DOHH2 (cell line): ENCODE measurements at regions not wholly inside any gene's neighbourhood (a gene's known extent, or its start where the extent isn't known, plus 50 kb on each side); places are given as distances from the start of the nearest gene placed in this dataset.

Experiments used
- H3F3A ChIP-seq: fragments of 200-600 bp; sonication (generic), shearing (Covaris generic); 2 replicates; pipeline ENCODE4 v1.6.0; 2016; ENCODE audit warnings: antibody characterized with exemption, mild to moderate bottlenecking; ENCODE audit not compliant: control insufficient read depth, insufficient read depth
- H3K27ac ChIP-seq: fragments of 200-600 bp; sonication (generic); 2 replicates; pipeline ENCODE4 v1.5.1; 2014; ENCODE audit warnings: low read depth, mild to moderate bottlenecking, low read length, moderate library complexity
- H3K27me3 ChIP-seq: fragments of 200-600 bp; sonication (generic); 2 replicates; pipeline ENCODE4 v1.6.1; 2014; ENCODE audit warnings: mild to moderate bottlenecking, low read length, mixed read lengths; ENCODE audit not compliant: control insufficient read depth
- H3K36me3 ChIP-seq: fragments of 200-600 bp; sonication (generic); 2 replicates; pipeline ENCODE4 v1.6.1; 2014; ENCODE audit warnings: mild to moderate bottlenecking, low read length, moderate library complexity, mixed read lengths; ENCODE audit not compliant: control insufficient read depth
- H3K4me1 ChIP-seq: fragments of 200-600 bp; sonication (generic); 2 replicates; pipeline ENCODE4 v1.6.1; 2014; ENCODE audit warnings: mild to moderate bottlenecking, low read length, mixed read lengths; ENCODE audit not compliant: control insufficient read depth
- H3K4me2 ChIP-seq: fragments of 200-600 bp; sonication (generic); 2 replicates; pipeline ENCODE4 v1.6.0; 2014; ENCODE audit warnings: mild to moderate bottlenecking, low read length, moderate library complexity
- H3K4me3 ChIP-seq: fragments of 200-600 bp; sonication (generic); 2 replicates; pipeline ENCODE4 v1.5.1; 2014; ENCODE audit warnings: mild to moderate bottlenecking, low read length, mixed read lengths
- H3K79me2 ChIP-seq: fragments of 200-600 bp; sonication (generic); 2 replicates; pipeline ENCODE4 v1.6.1; 2014; ENCODE audit warnings: mild to moderate bottlenecking, low read length, mixed read lengths; ENCODE audit not compliant: control insufficient read depth
- H3K9me2 ChIP-seq: fragments of 200-600 bp; sonication (generic); replicated peaks from 2 replicates; pipeline ENCODE4 v1.6.1; 2014; ENCODE audit warnings: mild to moderate bottlenecking, low read length, mixed read lengths; ENCODE audit not compliant: control insufficient read depth
- H3K9me3 ChIP-seq: fragments of 200-600 bp; sonication (generic); 2 replicates; pipeline ENCODE4 v1.6.1; 2014; ENCODE audit warnings: antibody characterized with exemption, low read length, mixed read lengths; ENCODE audit not compliant: control insufficient read depth, insufficient read depth
- H4K20me1 ChIP-seq: fragments of 200-600 bp; sonication (generic); 2 replicates; pipeline ENCODE4 v1.6.0; 2014; ENCODE audit warnings: low read depth, mild to moderate bottlenecking, antibody characterized with exemption, low read length, moderate library complexity; ENCODE audit not compliant: control insufficient read depth, insufficient read depth
- EZH2phosphoT487 ChIP-seq: fragments of 200-600 bp; sonication (generic); IDR thresholded peaks from 2 replicates; pipeline ENCODE4 v1.6.1; 2017; ENCODE audit warnings: borderline replicate concordance, mild to moderate bottlenecking, antibody characterized with exemption, low read length, moderate library complexity, mixed read lengths
- TF ChIP-seq, protein P1 (sequence below): fragments of 200-600 bp; sonication (generic); IDR thresholded peaks from one replicate; pipeline ENCODE4 v1.5.1; 2014; ENCODE audit warnings: antibody characterized with exemption, mild to moderate bottlenecking, low read depth, low read length; ENCODE audit not compliant: poor library complexity, severe bottlenecking

DNA sequence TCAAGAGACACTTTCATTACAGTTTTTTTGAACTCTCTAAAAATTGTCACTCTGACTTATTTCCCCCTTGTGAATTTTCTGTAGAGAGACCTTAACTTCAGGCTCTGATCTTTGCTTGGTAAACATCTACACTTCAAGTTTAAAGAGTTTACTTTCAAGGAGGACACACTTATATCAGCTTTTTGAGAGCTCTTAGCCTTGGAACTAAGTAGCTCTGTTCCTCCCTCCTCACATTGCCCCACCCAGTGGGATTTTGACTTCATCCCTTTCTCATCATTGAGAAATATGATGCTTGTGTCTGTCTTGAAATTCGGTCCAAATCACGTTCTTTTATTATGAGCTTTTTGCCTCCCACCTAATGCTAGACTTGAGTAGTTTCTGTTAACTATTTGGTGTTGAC, 433.4 kb upstream of the MEIS1 start:
- H3K9me2 ChIP-seq, result no peaks in the 10 kb centered on the region
- no peak for TF ChIP-seq EZH2phosphoT487
- TF ChIP-seq, protein P1, sequence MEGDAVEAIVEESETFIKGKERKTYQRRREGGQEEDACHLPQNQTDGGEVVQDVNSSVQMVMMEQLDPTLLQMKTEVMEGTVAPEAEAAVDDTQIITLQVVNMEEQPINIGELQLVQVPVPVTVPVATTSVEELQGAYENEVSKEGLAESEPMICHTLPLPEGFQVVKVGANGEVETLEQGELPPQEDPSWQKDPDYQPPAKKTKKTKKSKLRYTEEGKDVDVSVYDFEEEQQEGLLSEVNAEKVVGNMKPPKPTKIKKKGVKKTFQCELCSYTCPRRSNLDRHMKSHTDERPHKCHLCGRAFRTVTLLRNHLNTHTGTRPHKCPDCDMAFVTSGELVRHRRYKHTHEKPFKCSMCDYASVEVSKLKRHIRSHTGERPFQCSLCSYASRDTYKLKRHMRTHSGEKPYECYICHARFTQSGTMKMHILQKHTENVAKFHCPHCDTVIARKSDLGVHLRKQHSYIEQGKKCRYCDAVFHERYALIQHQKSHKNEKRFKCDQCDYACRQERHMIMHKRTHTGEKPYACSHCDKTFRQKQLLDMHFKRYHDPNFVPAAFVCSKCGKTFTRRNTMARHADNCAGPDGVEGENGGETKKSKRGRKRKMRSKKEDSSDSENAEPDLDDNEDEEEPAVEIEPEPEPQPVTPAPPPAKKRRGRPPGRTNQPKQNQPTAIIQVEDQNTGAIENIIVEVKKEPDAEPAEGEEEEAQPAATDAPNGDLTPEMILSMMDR, result no peak
- no peaks in the 10 kb centered on the region for H3K79me2 ChIP-seq
- H3F3A ChIP-seq, result no peaks in the 10 kb centered on the region
- H3K9me3 ChIP-seq, result no peaks in the 10 kb centered on the region
- no peak overlapping the region for H3K4me2 ChIP-seq
- no peak overlapping the region for H3K4me3 ChIP-seq
- H3K4me1 ChIP-seq, result no peaks in the 10 kb centered on the region
- H3K27me3 ChIP-seq, result no peaks in the 10 kb centered on the region
- no peaks in the 10 kb centered on the region for H3K36me3 ChIP-seq
- H3K27ac ChIP-seq, result no peak overlapping the region
- H4K20me1 ChIP-seq, result no peaks in the 10 kb centered on the region

DNA sequence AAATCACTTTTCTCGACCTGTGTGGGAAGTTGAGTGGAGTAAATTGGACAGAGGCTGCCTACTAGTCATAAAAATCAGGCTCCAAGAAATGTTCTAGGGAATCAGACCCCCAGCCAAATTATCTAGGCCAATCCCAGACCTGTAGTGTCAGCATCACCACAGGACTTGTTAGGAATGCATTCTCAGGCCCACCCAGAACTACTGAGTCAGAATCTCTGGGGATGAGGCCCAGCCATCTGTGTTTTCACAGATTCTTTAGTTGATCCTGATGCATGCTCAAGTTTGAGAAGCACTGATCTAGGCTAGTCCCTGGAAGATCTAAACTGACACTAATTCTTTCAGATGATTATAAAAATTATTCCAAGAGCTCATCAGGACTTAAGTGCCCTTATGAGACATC, 434.0 kb upstream of the MEIS1 start:
- Histone ChIP-seq H3K27me3 (no peaks in the 10 kb centered on the region), H3K79me2 (no peaks in the 10 kb centered on the region), H3K9me3 (no peaks in the 10 kb centered on the region), H3K4me1 (no peaks in the 10 kb centered on the region), H4K20me1 (no peaks in the 10 kb centered on the region), H3K36me3 (no peaks in the 10 kb centered on the region), H3F3A (no peaks in the 10 kb centered on the region), H3K27ac (no peak overlapping the region), H3K4me2 (no peak overlapping the region), H3K4me3 (no peak overlapping the region), H3K9me2 (no peaks in the 10 kb centered on the region)
- TF ChIP-seq EZH2phosphoT487, result no peak
- TF ChIP-seq, protein P1, result no peak

DNA sequence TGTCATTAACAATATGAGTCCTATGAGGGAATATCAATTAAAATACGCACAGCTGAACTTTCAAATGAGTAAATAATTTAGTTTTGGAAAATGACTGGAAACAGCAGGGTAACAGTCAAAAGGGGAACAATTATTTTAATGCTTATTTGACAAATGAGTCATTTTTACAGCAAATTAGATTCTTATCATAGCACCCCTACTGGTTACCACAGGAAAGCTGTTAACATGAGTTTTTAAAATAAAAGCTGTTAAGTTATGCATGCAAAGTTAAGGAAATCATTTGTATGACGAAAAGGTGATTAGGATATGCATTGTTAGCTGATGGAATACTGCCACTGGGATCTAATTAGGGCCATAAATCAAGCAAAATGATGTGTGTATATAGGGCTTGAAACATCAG, 435.1 kb upstream of the MEIS1 start:
- Histone ChIP-seq H3K36me3 (no peaks in the 10 kb centered on the region), H3K4me2 (no peak overlapping the region), H3K27me3 (no peaks in the 10 kb centered on the region), H3F3A (no peaks in the 10 kb centered on the region), H3K9me2 (no peaks in the 10 kb centered on the region), H3K27ac (no peak overlapping the region), H3K79me2 (no peaks in the 10 kb centered on the region), H3K9me3 (no peaks in the 10 kb centered on the region), H3K4me3 (no peak overlapping the region), H3K4me1 (no peaks in the 10 kb centered on the region), H4K20me1 (no peaks in the 10 kb centered on the region)
- TF ChIP-seq EZH2phosphoT487, result no peak
- TF ChIP-seq, protein P1, result peak; percentile 32

DNA sequence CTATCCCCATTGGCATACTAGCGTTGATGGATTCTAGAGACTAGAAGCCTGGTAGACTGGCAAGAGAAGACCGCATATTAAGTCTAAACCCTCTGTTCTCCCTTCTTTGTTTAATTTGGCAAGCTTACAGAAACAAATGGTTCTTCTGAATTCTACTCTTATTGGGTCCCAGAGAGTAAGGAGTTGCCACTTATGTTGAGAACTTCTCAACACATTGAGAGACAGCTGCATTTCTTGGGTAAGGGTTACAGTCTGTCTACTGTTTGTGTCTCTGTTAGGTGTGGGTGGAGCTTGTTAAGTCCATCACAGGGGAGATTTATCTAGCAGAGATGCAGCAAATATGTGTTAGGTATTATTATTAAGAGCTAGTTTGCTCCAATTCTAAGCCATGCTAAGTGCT, 435.8 kb upstream of the MEIS1 start:
- Histone ChIP-seq H3K4me3 (no peak overlapping the region), H3K36me3 (no peaks in the 10 kb centered on the region), H3K79me2 (no peaks in the 10 kb centered on the region), H4K20me1 (no peaks in the 10 kb centered on the region), H3K9me3 (no peaks in the 10 kb centered on the region), H3F3A (no peaks in the 10 kb centered on the region), H3K4me1 (no peaks in the 10 kb centered on the region), H3K4me2 (no peak overlapping the region), H3K27me3 (no peaks in the 10 kb centered on the region), H3K27ac (no peak overlapping the region), H3K9me2 (no peaks in the 10 kb centered on the region)
- TF ChIP-seq, protein P1, result no peak
- TF ChIP-seq EZH2phosphoT487, result no peak
